K562 (cell line): ENCODE measurements at regions not wholly inside any gene's neighbourhood (a gene's known extent, or its start where the extent isn't known, plus 50 kb on each side); places are given as distances from the start of the nearest gene placed in this dataset.

ENCODE experiments used
- ATAC-seq: fragments of 200-7000 bp; cut with Tn5 transposase; 3 replicates; pipeline ENCODE4 v1.9.1; 2020; ENCODE audit warnings: moderate library complexity
- BruUV-seq: library from RNA; stranded (reverse); fragments of 400-500 nt; replicated peaks from 2 replicates; lab custom pipeline; 2021; lab: Mats Ljungman, UMichigan
- CTCF ChIA-PET: fragments of 300-600 bp; formaldehyde crosslinking; extraction: SDS; loops from one replicate; lab custom pipeline; 2021; ENCODE audit warnings: low intra/inter-chr PET ratio; lab: Yijun Ruan, JAX
- POLR2A ChIA-PET: fragments of 300-600, 350-650 bp; sonication (Branson Sonifier 250); formaldehyde crosslinking; extraction: SDS; loops from one replicate; lab custom pipeline; 2021; ENCODE audit warnings: antibody characterized with exemption, inconsistent platforms; lab: Yijun Ruan, JAX
- DNase-seq, 4 experiments: peaks; one replicate each; pipeline versions ENCODE4 v3.0.0 to v3.0.0-alpha.2; 2011 to 2018; ENCODE audit warnings: low spot score in 3 of 4, mixed read lengths in 3 of 4; ENCODE audit errors: extremely low read depth in 1 of 4
- FAIRE-seq: peaks from 2 replicates; lab custom pipeline; 2011; peaks lifted over from hg19 to GRCh38; lab: Jason Lieb, UNC
- H2AFZ ChIP-seq: 2 replicates; pipeline ENCODE4 v1.6.0; 2011; ENCODE audit warnings: low read depth, low read length, control low read depth, inconsistent platforms
- H3K27ac ChIP-seq: fragments of 200-600 bp; 3 replicates; pipeline ENCODE4 v1.8.0; 2011; ENCODE audit warnings: low read depth, mild to moderate bottlenecking, control low read depth, inconsistent platforms, low read length, moderate library complexity, mixed read lengths; ENCODE audit errors: extremely low read depth
- H3K27me3 ChIP-seq, 2 experiments: fragments of 300-600 bp in 1 of 2; 2 replicates in 1 of 2; 3 replicates in 1 of 2; pipeline versions ENCODE4 v1.6.0 to v1.8.0; 2011; ENCODE audit warnings: inconsistent platforms in 2 of 2, low read length in 2 of 2, mild to moderate bottlenecking in 1 of 2, mixed read lengths in 1 of 2, moderate library complexity in 1 of 2; ENCODE audit not compliant: control insufficient read depth in 2 of 2, insufficient read depth in 2 of 2
- H3K36me3 ChIP-seq: fragments of 300-600 bp; 3 replicates; pipeline ENCODE4 v1.8.0; 2011; ENCODE audit warnings: mild to moderate bottlenecking, low read length, inconsistent platforms; ENCODE audit not compliant: control insufficient read depth, insufficient read depth
- H3K4me1 ChIP-seq, 2 experiments: fragments of 200-600 bp in 1 of 2; replicated peaks in 1 of 2; 2 replicates in 1 of 2; 3 replicates in 1 of 2; pipeline versions ENCODE4 v1.5.1 to v1.8.0; 2011; ENCODE audit warnings: inconsistent platforms in 2 of 2, low read length in 2 of 2, mild to moderate bottlenecking in 1 of 2, mixed read lengths in 1 of 2, moderate library complexity in 1 of 2; ENCODE audit not compliant: control insufficient read depth in 2 of 2, insufficient read depth in 2 of 2
- H3K4me2 ChIP-seq: 2 replicates; pipeline ENCODE4 v1.6.1; 2011; ENCODE audit warnings: low read length, control low read depth, inconsistent platforms, mixed read lengths; ENCODE audit not compliant: insufficient read depth
- H3K4me3 ChIP-seq: fragments of 200-600 bp; sonication (generic), shearing (Covaris generic); 2 replicates; pipeline ENCODE4 v1.5.1; 2016; ENCODE audit warnings: control low read depth, inconsistent platforms
- H3K79me2 ChIP-seq: fragments of 200-600 bp; 3 replicates; pipeline ENCODE4 v1.8.0; 2011; ENCODE audit warnings: low read length, inconsistent platforms; ENCODE audit not compliant: control insufficient read depth, insufficient read depth
- H3K9ac ChIP-seq, 2 experiments: 2 replicates each; pipeline versions ENCODE4 v1.6.0 to v1.6.1; 2011; ENCODE audit warnings: low read depth in 2 of 2, low read length in 2 of 2, control low read depth in 1 of 2, inconsistent platforms in 1 of 2, mild to moderate bottlenecking in 1 of 2, mixed read lengths in 1 of 2; ENCODE audit not compliant: insufficient read depth in 1 of 2
- H3K9me1 ChIP-seq: one replicate; pipeline ENCODE4 v1.6.0; 2011; ENCODE audit warnings: inconsistent platforms, mild to moderate bottlenecking, low read length, moderate library complexity; ENCODE audit not compliant: control insufficient read depth, insufficient read depth
- H3K9me3 ChIP-seq: replicated peaks from 2 replicates; pipeline ENCODE4 v1.5.1; 2011; ENCODE audit warnings: low read depth, low read length, inconsistent platforms; ENCODE audit not compliant: control insufficient read depth, insufficient read depth
- H4K20me1 ChIP-seq: replicated peaks from 2 replicates; pipeline ENCODE4 v1.6.1; 2011; ENCODE audit warnings: low read length, inconsistent platforms, mixed read lengths; ENCODE audit not compliant: control insufficient read depth, insufficient read depth
- EP300 ChIP-seq: IDR thresholded peaks from 2 replicates; pipeline ENCODE4 v1.6.1; 2012; ENCODE audit warnings: low read length, improper control_type of control experiment
- EP400 ChIP-seq: fragments of 450-650 bp; IDR thresholded peaks from 2 replicates; pipeline ENCODE4 v1.6.1; 2017; ENCODE audit warnings: antibody characterized with exemption, mild to moderate bottlenecking, moderate library complexity
- NR3C1 ChIP-seq: sonication (generic); formaldehyde crosslinking; IDR thresholded peaks from 2 replicates; pipeline ENCODE4 v1.8.1; 2022; ENCODE audit warnings: missing genetic modification reagents
- POU5F1 ChIP-seq: fragments of 150-350 bp; IDR thresholded peaks from 2 replicates; pipeline ENCODE4 v1.6.1; 2014; ENCODE audit warnings: borderline replicate concordance, low read length, low read depth, mild to moderate bottlenecking; ENCODE audit not compliant: partially characterized antibody
- PPARD ChIP-seq: fragments of 250-450 bp; sonication (Bioruptor Pico); IDR thresholded peaks from 2 replicates; pipeline ENCODE4 v1.8.0; 2022; ENCODE audit warnings: inconsistent platforms, mild to moderate bottlenecking, moderate library complexity
- SRSF1 ChIP-seq: fragments of 200-400 bp; formaldehyde crosslinking; IDR thresholded peaks from 2 replicates; pipeline ENCODE4 v1.6.1; 2017; ENCODE audit warnings: mild to moderate bottlenecking, low read depth, low read length, moderate library complexity
- ZNF445 ChIP-seq: fragments of 250-450 bp; sonication (Bioruptor Pico); IDR thresholded peaks from 2 replicates; pipeline ENCODE4 v1.4.0; 2020; ENCODE audit warnings: low read depth, mild to moderate bottlenecking, moderate library complexity
- ZNF589 ChIP-seq: fragments of 200-800 bp; sonication (Bioruptor generic); IDR thresholded peaks from 2 replicates; pipeline ENCODE4 v1.6.1; 2016; ENCODE audit warnings: low read depth, missing genetic modification characterization, missing compliant biosample characterization
- ZSCAN29 ChIP-seq: fragments of 450-650 bp; IDR thresholded peaks from 2 replicates; pipeline ENCODE4 v1.6.1; 2017
- WGBS: fragments of 100-300 bp; shearing (Covaris generic); methylation state at CpG from one replicate; pipeline ENCODE4 v1.1.6; 2016; ENCODE audit warnings: low coverage, mixed read lengths; ENCODE audit not compliant: insufficient coverage; ENCODE audit errors: missing lambda C conversion rate; 5-methylcytosine and 5-hydroxymethylcytosine counted together
- in situ Hi-C: fragments of 300-500 bp; cut with MboI; formaldehyde crosslinking; loops from 4 replicates; pipeline ENCODE4 v1.15.0; 2018; ENCODE audit warnings: inconsistent platforms, mixed read lengths
- intact Hi-C: fragments of 100-400 bp; cut with micrococcal nuclease; formaldehyde crosslinking; loops from 2 replicates; pipeline ENCODE4 v1.14.2; 2022
- TF ChIP-seq, protein P1 (sequence below): fragments of 250-450 bp; sonication (Bioruptor Pico); IDR thresholded peaks from 2 replicates; pipeline ENCODE4 v1.8.0; 2022; ENCODE audit warnings: moderate library complexity, mild to moderate bottlenecking, inconsistent platforms
- TF ChIP-seq, protein P2 (sequence below): sonication (generic); formaldehyde crosslinking; IDR thresholded peaks from 2 replicates; pipeline ENCODE4 v1.8.0; 2022; ENCODE audit warnings: mild to moderate bottlenecking, missing genetic modification reagents
- TF ChIP-seq, protein P3 (sequence below): IDR thresholded peaks from 2 replicates; pipeline ENCODE4 v1.6.1; 2011; ENCODE audit not compliant: insufficient read length; ENCODE audit errors: extremely low read depth

DNA sequence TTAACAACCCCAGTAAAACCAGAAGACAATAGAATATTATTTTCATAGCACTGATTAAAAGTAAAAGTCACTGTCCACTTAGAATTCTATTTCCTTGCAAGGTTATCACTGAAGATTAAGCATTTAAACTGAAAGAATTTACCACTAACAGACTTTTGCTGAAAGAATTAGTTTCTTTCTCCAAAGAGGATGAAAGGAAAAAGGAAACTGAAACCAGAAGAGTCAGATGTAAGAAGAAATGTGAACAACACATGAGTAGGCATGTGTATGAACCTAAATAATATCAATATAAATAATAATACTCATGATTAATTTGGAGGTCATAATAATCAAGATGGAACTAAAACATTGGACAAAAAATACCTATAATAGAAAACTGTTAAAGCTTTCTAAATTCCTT lies 82.4 kb upstream of the KLHL29 start (continued):
- TF ChIP-seq, protein P1, sequence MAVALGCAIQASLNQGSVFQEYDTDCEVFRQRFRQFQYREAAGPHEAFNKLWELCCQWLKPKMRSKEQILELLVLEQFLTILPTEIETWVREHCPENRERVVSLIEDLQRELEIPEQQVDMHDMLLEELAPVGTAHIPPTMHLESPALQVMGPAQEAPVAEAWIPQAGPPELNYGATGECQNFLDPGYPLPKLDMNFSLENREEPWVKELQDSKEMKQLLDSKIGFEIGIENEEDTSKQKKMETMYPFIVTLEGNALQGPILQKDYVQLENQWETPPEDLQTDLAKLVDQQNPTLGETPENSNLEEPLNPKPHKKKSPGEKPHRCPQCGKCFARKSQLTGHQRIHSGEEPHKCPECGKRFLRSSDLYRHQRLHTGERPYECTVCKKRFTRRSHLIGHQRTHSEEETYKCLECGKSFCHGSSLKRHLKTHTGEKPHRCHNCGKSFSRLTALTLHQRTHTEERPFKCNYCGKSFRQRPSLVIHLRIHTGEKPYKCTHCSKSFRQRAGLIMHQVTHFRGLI = no peak

DNA sequence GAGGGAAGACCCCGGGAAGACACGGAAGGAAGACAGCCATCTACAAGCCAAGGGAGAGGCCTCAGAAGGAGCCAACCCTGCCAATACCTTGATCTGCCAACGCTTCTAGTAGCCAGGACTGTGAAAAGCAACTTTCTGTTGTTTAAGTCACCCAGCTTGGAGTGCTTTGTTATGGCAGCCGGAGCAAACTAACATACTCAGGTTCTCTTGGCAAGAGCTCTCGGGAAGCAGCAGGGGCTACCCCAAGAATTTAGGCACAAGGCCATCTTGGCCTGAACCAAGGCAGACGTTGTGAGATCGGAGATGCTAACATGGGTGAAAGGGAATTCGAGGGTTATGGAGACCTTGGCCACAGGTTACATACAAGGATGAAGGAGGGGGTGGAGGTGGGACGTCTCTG lies 78.6 kb upstream of the KLHL29 start:
- no peak overlapping the region for H3K9ac ChIP-seq
- FAIRE-seq = no peak
- in situ Hi-C loops (no loop called here), intact Hi-C loops (no loop called here)
- no peaks in the 10 kb centered on the region for H3K4me1 ChIP-seq
- H3K4me2 ChIP-seq = no peak overlapping the region
- H3K4me3 ChIP-seq = no peak overlapping the region
- no peak for DNase-seq
- CTCF ChIA-PET = no interaction called here
- H3K36me3 ChIP-seq = no peaks in the 10 kb centered on the region
- ATAC-seq = no peak
- no peak overlapping the region for H2AFZ ChIP-seq
- no peaks in the 10 kb centered on the region for H3K79me2 ChIP-seq
- TF ChIP-seq, protein P2, sequence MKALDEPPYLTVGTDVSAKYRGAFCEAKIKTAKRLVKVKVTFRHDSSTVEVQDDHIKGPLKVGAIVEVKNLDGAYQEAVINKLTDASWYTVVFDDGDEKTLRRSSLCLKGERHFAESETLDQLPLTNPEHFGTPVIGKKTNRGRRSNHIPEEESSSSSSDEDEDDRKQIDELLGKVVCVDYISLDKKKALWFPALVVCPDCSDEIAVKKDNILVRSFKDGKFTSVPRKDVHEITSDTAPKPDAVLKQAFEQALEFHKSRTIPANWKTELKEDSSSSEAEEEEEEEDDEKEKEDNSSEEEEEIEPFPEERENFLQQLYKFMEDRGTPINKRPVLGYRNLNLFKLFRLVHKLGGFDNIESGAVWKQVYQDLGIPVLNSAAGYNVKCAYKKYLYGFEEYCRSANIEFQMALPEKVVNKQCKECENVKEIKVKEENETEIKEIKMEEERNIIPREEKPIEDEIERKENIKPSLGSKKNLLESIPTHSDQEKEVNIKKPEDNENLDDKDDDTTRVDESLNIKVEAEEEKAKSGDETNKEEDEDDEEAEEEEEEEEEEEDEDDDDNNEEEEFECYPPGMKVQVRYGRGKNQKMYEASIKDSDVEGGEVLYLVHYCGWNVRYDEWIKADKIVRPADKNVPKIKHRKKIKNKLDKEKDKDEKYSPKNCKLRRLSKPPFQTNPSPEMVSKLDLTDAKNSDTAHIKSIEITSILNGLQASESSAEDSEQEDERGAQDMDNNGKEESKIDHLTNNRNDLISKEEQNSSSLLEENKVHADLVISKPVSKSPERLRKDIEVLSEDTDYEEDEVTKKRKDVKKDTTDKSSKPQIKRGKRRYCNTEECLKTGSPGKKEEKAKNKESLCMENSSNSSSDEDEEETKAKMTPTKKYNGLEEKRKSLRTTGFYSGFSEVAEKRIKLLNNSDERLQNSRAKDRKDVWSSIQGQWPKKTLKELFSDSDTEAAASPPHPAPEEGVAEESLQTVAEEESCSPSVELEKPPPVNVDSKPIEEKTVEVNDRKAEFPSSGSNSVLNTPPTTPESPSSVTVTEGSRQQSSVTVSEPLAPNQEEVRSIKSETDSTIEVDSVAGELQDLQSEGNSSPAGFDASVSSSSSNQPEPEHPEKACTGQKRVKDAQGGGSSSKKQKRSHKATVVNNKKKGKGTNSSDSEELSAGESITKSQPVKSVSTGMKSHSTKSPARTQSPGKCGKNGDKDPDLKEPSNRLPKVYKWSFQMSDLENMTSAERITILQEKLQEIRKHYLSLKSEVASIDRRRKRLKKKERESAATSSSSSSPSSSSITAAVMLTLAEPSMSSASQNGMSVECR (CRISPR knock-in tag) = no peak
- no peak for TF ChIP-seq SRSF1
- no peak for TF ChIP-seq EP300
- TF ChIP-seq ZSCAN29 = no peak
- TF ChIP-seq, protein P3, sequence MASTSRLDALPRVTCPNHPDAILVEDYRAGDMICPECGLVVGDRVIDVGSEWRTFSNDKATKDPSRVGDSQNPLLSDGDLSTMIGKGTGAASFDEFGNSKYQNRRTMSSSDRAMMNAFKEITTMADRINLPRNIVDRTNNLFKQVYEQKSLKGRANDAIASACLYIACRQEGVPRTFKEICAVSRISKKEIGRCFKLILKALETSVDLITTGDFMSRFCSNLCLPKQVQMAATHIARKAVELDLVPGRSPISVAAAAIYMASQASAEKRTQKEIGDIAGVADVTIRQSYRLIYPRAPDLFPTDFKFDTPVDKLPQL = no peak
- no peak for TF ChIP-seq ZNF589 (CRISPR knock-in tag)
- no peak for TF ChIP-seq PPARD (CRISPR knock-in tag)
- no peak for TF ChIP-seq ZNF445
- no peak for TF ChIP-seq EP400
- no peak for TF ChIP-seq POU5F1
- TF ChIP-seq NR3C1 (CRISPR knock-in tag) = no peak
- TF ChIP-seq, all 486 proteins: peak for 0
- BruUV-seq = no TSS peak
- Histone ChIP-seq H3K27me3 (no peaks in the 10 kb centered on the region), H4K20me1 (no peaks in the 10 kb centered on the region; the same call in 1 of the 2 replicates), H3K27ac (no peak overlapping the region), H3K9me1 (no peaks in the 10 kb centered on the region), H3K9me3 (no peaks in the 10 kb centered on the region)
- POLR2A ChIA-PET = no interaction called here
- WGBS = under 1% methylated on average over 9 of the region's 9 CpGs
